IMR-90 (cell line): ENCODE measurements at regions not wholly inside any gene's neighbourhood (a gene's known extent, or its start where the extent isn't known, plus 50 kb on each side); places are given as distances from the start of the nearest gene placed in this dataset.

Experiments
- ATAC-seq: fragments of 200-7000 bp; cut with Tn5 transposase; 2 replicates; pipeline ENCODE4 v1.9.1; 2020; ENCODE audit warnings: low read depth, mild to moderate bottlenecking, moderate library complexity
- BruUV-seq: library from RNA; stranded (reverse); fragments of 400-500 nt; replicated peaks from 2 replicates; lab custom pipeline; 2021; lab: Mats Ljungman, UMichigan
- CTCF ChIA-PET: fragments of 300-600 bp; formaldehyde crosslinking; extraction: SDS; loops from one replicate; lab custom pipeline; 2021; ENCODE audit warnings: antibody characterized with exemption; lab: Yijun Ruan, JAX
- POLR2A ChIA-PET: fragments of 300-600 bp; sonication (Branson Sonifier 250); formaldehyde crosslinking; loops from one replicate; lab custom pipeline; 2022; ENCODE audit warnings: antibody characterized with exemption; ENCODE audit not compliant: unreplicated experiment; lab: Charles Lee
- DNase-seq: peaks from one replicate; pipeline ENCODE4 v3.0.0; 2013
- H2AFZ ChIP-seq: replicated peaks from 2 replicates; pipeline ENCODE3; 2013; ENCODE audit warnings: low read length, mild to moderate bottlenecking; ENCODE audit not compliant: poor library complexity
- H2AK5ac ChIP-seq: 2 replicates; pipeline ENCODE4 v1.6.1; 2013; ENCODE audit warnings: low read depth, low read length, inconsistent platforms
- H2AK9ac ChIP-seq: replicated peaks from 2 replicates; pipeline ENCODE3; 2013; ENCODE audit warnings: mild to moderate bottlenecking, low read depth, low read length, moderate library complexity; ENCODE audit not compliant: poor library complexity
- H2BK120ac ChIP-seq: 2 replicates; pipeline ENCODE4 v1.6.1; 2013; ENCODE audit warnings: low read depth, low read length, inconsistent platforms
- H2BK15ac ChIP-seq: 3 replicates; pipeline ENCODE4 v1.6.1; 2013; ENCODE audit warnings: low read depth, low read length, inconsistent platforms
- H2BK20ac ChIP-seq: 2 replicates; pipeline ENCODE4 v1.6.1; 2013; ENCODE audit warnings: low read depth, mild to moderate bottlenecking, inconsistent platforms, low read length, moderate library complexity
- H2BK5ac ChIP-seq: 2 replicates; pipeline ENCODE4 v1.6.1; 2013; ENCODE audit warnings: mild to moderate bottlenecking, low read depth, low read length, inconsistent platforms; ENCODE audit not compliant: poor library complexity, severe bottlenecking
- H3K14ac ChIP-seq: replicated peaks from 2 replicates; pipeline ENCODE4 v1.6.1; 2013; ENCODE audit warnings: low read depth, low read length, inconsistent platforms
- H3K18ac ChIP-seq: 2 replicates; pipeline ENCODE4 v1.6.1; 2013; ENCODE audit warnings: low read depth, low read length, control low read depth
- H3K23ac ChIP-seq: 2 replicates; pipeline ENCODE4 v1.6.1; 2013; ENCODE audit warnings: low read depth, low read length, inconsistent platforms
- H3K27ac ChIP-seq: 2 replicates; pipeline ENCODE4 v1.5.1; 2013; ENCODE audit warnings: mild to moderate bottlenecking, control low read depth, low read length; ENCODE audit not compliant: insufficient read depth
- H3K27me3 ChIP-seq: 2 replicates; pipeline ENCODE4 v1.6.1; 2013; ENCODE audit warnings: low read length; ENCODE audit not compliant: control insufficient read depth, insufficient read depth
- H3K36me3 ChIP-seq: 2 replicates; pipeline ENCODE4 v1.6.1; 2013; ENCODE audit warnings: low read length, mixed read lengths; ENCODE audit not compliant: control insufficient read depth, insufficient read depth
- H3K4ac ChIP-seq: 2 replicates; pipeline ENCODE4 v1.6.1; 2013; ENCODE audit warnings: low read depth, low read length, inconsistent platforms
- H3K4me1 ChIP-seq: 2 replicates; pipeline ENCODE4 v1.6.1; 2013; ENCODE audit warnings: low read length, mixed read lengths; ENCODE audit not compliant: control insufficient read depth, insufficient read depth
- H3K4me2 ChIP-seq: 2 replicates; pipeline ENCODE4 v1.6.1; 2013; ENCODE audit warnings: low read depth, mild to moderate bottlenecking, control low read depth, low read length, moderate library complexity
- H3K4me3 ChIP-seq: 2 replicates; pipeline ENCODE4 v1.5.1; 2013; ENCODE audit warnings: low read depth, mild to moderate bottlenecking, control low read depth, low read length, moderate library complexity; ENCODE audit not compliant: insufficient read depth
- H3K56ac ChIP-seq: 2 replicates; pipeline ENCODE4 v1.6.1; 2013; ENCODE audit warnings: low read length, inconsistent platforms; ENCODE audit not compliant: insufficient read depth; ENCODE audit errors: extremely low read depth
- H3K79me1 ChIP-seq, 2 experiments: 2 replicates each; pipeline ENCODE4 v1.6.1; 2013; ENCODE audit warnings: low read length in 2 of 2, inconsistent platforms in 1 of 2, low read depth in 1 of 2
- H3K9ac ChIP-seq: 2 replicates; pipeline ENCODE4 v1.6.1; 2013; ENCODE audit warnings: low read depth, low read length, control low read depth
- H3K9me1 ChIP-seq: 2 replicates; pipeline ENCODE4 v1.6.1; 2013; ENCODE audit warnings: low read length, inconsistent platforms; ENCODE audit not compliant: insufficient read depth
- H3K9me3 ChIP-seq: 2 replicates; pipeline ENCODE4 v1.6.1; 2013; ENCODE audit warnings: low read length; ENCODE audit not compliant: control insufficient read depth, insufficient read depth
- H4K20me1 ChIP-seq: 2 replicates; pipeline ENCODE4 v1.6.1; 2013; ENCODE audit warnings: low read length, inconsistent platforms; ENCODE audit not compliant: insufficient read depth
- H4K5ac ChIP-seq: 2 replicates; pipeline ENCODE4 v1.6.1; 2013; ENCODE audit warnings: mild to moderate bottlenecking, low read depth, low read length, control low read depth
- H4K8ac ChIP-seq, 2 experiments: 2 replicates each; pipeline ENCODE4 v1.6.1; 2013; ENCODE audit warnings: low read depth in 2 of 2, low read length in 2 of 2, control low read depth in 1 of 2, inconsistent platforms in 1 of 2
- H4K91ac ChIP-seq: 2 replicates; pipeline ENCODE4 v1.6.1; 2013; ENCODE audit warnings: low read depth, low read length, inconsistent platforms; ENCODE audit not compliant: insufficient read depth
- CEBPB ChIP-seq: IDR thresholded peaks from 2 replicates; pipeline ENCODE4 v1.6.1; 2012; ENCODE audit warnings: low read depth, low read length, improper control_type of control experiment
- CHD1 ChIP-seq: IDR thresholded peaks from 2 replicates; pipeline ENCODE4 v1.6.1; 2012; ENCODE audit warnings: low read depth, low read length, improper control_type of control experiment
- MAZ ChIP-seq: IDR thresholded peaks from 2 replicates; pipeline ENCODE4 v1.6.1; 2012; ENCODE audit warnings: low read depth, mild to moderate bottlenecking, low read length, improper control_type of control experiment, moderate library complexity, borderline replicate concordance
- NFE2L2 ChIP-seq: fragments of 150-350 bp; IDR thresholded peaks from 2 replicates; pipeline ENCODE4 v1.6.1; 2016; ENCODE audit warnings: low read depth, mild to moderate bottlenecking, low read length
- POLR2A ChIP-seq: IDR thresholded peaks from 2 replicates; pipeline ENCODE4 v1.6.1; 2012; ENCODE audit warnings: mild to moderate bottlenecking, low read depth, low read length
- RAD21 ChIP-seq: IDR thresholded peaks from 2 replicates; pipeline ENCODE4 v1.6.1; 2012; ENCODE audit warnings: low read length, improper control_type of control experiment
- RCOR1 ChIP-seq: IDR thresholded peaks from 2 replicates; pipeline ENCODE4 v1.6.1; 2012; ENCODE audit warnings: mild to moderate bottlenecking, low read length, improper control_type of control experiment; ENCODE audit not compliant: insufficient replicate concordance
- RFX5 ChIP-seq: IDR thresholded peaks from 2 replicates; pipeline ENCODE4 v1.8.0; 2012; ENCODE audit warnings: low read depth, mild to moderate bottlenecking, low read length, moderate library complexity
- SMC3 ChIP-seq: fragments of 150-350 bp; IDR thresholded peaks from 2 replicates; pipeline ENCODE4 v1.6.1; 2016; ENCODE audit warnings: low read depth, mild to moderate bottlenecking, antibody characterized with exemption, low read length, moderate library complexity
- WGBS, 2 experiments: methylation state at CpG; one replicate each; pipeline versions ENCODE4 v1.1.5 to v1.1.7; 2013; ENCODE audit warnings: missing lambda C conversion rate in 2 of 2; ENCODE audit not compliant: insufficient read length in 1 of 2; ENCODE audit errors: extremely low coverage in 2 of 2; 5-methylcytosine and 5-hydroxymethylcytosine counted together
- dilution Hi-C: fragments of 300-500 bp; cut with HindIII; formaldehyde crosslinking; loops from one replicate; pipeline ENCODE4 v1.14.3; 2018; ENCODE audit warnings: low sequenced_read_pairs; ENCODE audit not compliant: unreplicated experiment
- in situ Hi-C: fragments of 300-500 bp; cut with MboI; formaldehyde crosslinking; loops from 3 replicates; pipeline ENCODE4 v1.14.3; 2019; ENCODE audit warnings: low sequenced_read_pairs, inconsistent platforms, mixed read lengths
- intact Hi-C: fragments of 100-400 bp; cut with micrococcal nuclease; formaldehyde crosslinking; loops from 2 replicates; pipeline ENCODE4 v1.10.0; 2022
- TF ChIP-seq, protein P1 (sequence below): fragments of 150-350 bp; IDR thresholded peaks from 2 replicates; pipeline ENCODE4 v1.6.1; 2016; ENCODE audit warnings: low read depth, mild to moderate bottlenecking, low read length, moderate library complexity, borderline replicate concordance
- TF ChIP-seq, protein P2 (sequence below): conservative IDR thresholded peaks from 2 replicates; pipeline ENCODE4 v1.5.1; 2012; ENCODE audit warnings: mild to moderate bottlenecking, low read depth, low read length, improper control_type of control experiment

DNA sequence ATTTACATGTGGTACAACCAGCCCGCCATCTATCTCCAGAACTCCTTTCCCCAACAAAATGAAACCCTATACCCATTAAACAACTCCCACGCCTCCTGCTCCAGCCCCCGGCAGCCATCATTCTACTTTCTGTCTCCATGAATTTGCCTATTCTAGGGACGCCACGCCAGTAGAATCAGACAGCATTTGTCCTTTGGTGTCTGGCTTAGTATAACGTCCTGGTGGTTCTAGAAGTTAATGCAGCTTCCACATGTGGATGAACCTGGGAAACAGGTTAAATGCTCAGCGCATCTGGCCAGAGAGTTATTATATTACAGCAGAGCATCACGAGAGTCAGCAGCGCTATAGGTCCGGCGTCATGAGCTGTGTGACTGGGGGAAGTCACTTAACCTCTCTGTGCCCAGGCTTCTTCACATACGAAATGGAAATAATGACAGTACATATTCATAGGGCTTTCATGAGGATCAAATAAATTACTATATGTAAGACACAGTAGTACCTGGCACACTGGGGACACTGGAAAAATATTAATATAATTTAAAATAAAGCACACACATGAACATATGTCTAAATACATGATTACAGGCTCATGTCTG lies 178.7 kb upstream of the TAB2 start:
- Histone ChIP-seq H3K9me3 (peaks cover 2% of the 10 kb centered on the region; the same call in 1 of the 2 replicates), H4K91ac (no peak overlapping the region), H3K4me3 (no peak overlapping the region), H2BK20ac (no peak overlapping the region), H3K56ac (no peak overlapping the region), H4K20me1 (no peaks in the 10 kb centered on the region), H3K18ac (no peak overlapping the region), H3K79me1 (no peaks in the 10 kb centered on the region), H2AK9ac (no peak overlapping the region), H3K14ac (no peak overlapping the region), H3K4ac (no peak overlapping the region), H2BK120ac (no peak overlapping the region), H3K27ac (no peak overlapping the region), H2BK15ac (no peak overlapping the region), H4K5ac (no peak overlapping the region), H3K4me1 (no peaks in the 10 kb centered on the region; the same call in 1 of the 2 replicates), H4K8ac (no peak overlapping the region), H2AK5ac (no peak overlapping the region), H3K36me3 (no peaks in the 10 kb centered on the region), H3K9me1 (no peaks in the 10 kb centered on the region), H2AFZ (no peak overlapping the region), H3K9ac (no peak overlapping the region), H3K4me2 (no peak overlapping the region), H2BK5ac (no peak overlapping the region), H3K27me3 (peaks cover 3% of the 10 kb centered on the region; the same call in 1 of the 2 replicates), H3K23ac (no peak overlapping the region)
- DNase-seq (no peak), ATAC-seq (no peak)
- ChIA-PET CTCF (no interaction called here), POLR2A (no interaction called here)
- BruUV-seq: no TSS peak
- TF ChIP-seq RAD21: no peak
- TF ChIP-seq CHD1: no peak
- no peak for TF ChIP-seq POLR2A
- TF ChIP-seq SMC3: no peak
- TF ChIP-seq, protein P1, sequence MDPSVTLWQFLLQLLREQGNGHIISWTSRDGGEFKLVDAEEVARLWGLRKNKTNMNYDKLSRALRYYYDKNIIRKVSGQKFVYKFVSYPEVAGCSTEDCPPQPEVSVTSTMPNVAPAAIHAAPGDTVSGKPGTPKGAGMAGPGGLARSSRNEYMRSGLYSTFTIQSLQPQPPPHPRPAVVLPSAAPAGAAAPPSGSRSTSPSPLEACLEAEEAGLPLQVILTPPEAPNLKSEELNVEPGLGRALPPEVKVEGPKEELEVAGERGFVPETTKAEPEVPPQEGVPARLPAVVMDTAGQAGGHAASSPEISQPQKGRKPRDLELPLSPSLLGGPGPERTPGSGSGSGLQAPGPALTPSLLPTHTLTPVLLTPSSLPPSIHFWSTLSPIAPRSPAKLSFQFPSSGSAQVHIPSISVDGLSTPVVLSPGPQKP: no peak
- no peak for TF ChIP-seq RCOR1
- no peak for TF ChIP-seq NFE2L2
- no peak for TF ChIP-seq RFX5
- TF ChIP-seq, protein P2, sequence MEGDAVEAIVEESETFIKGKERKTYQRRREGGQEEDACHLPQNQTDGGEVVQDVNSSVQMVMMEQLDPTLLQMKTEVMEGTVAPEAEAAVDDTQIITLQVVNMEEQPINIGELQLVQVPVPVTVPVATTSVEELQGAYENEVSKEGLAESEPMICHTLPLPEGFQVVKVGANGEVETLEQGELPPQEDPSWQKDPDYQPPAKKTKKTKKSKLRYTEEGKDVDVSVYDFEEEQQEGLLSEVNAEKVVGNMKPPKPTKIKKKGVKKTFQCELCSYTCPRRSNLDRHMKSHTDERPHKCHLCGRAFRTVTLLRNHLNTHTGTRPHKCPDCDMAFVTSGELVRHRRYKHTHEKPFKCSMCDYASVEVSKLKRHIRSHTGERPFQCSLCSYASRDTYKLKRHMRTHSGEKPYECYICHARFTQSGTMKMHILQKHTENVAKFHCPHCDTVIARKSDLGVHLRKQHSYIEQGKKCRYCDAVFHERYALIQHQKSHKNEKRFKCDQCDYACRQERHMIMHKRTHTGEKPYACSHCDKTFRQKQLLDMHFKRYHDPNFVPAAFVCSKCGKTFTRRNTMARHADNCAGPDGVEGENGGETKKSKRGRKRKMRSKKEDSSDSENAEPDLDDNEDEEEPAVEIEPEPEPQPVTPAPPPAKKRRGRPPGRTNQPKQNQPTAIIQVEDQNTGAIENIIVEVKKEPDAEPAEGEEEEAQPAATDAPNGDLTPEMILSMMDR: no peak
- no peak for TF ChIP-seq CEBPB
- TF ChIP-seq MAZ: no peak
- dilution Hi-C loops (no loop called here), intact Hi-C loops (no loop called here), in situ Hi-C loops (no loop called here)
- 93% methylated on average over 7 of the region's 12 CpGs; no CpG with 5 or more reads in 1 of the 2 experiments for WGBS, 2 experiments
